HepG2 (cell line): ENCODE measurements at regions not wholly inside any gene's neighbourhood (a gene's known extent, or its start where the extent isn't known, plus 50 kb on each side); places are given as distances from the start of the nearest gene placed in this dataset.

Experiments
- ATAC-seq: fragments of 200-7000 bp; cut with Tn5 transposase; 3 replicates; pipeline ENCODE4 v1.9.1; 2020; ENCODE audit warnings: mild to moderate bottlenecking, moderate library complexity
- BruUV-seq: library from RNA; stranded (reverse); fragments of 400-500 nt; replicated peaks from 2 replicates; lab custom pipeline; 2021; lab: Mats Ljungman, UMichigan
- CTCF ChIA-PET: fragments of 300-600 bp; formaldehyde crosslinking; extraction: SDS; loops from one replicate; lab custom pipeline; 2021; ENCODE audit warnings: low total read pairs, inconsistent platforms, low intra/inter-chr PET ratio; lab: Yijun Ruan, JAX
- POLR2A ChIA-PET: fragments of 350-600 bp; sonication (Branson Sonifier 250); formaldehyde crosslinking; loops from one replicate; lab custom pipeline; 2020; ENCODE audit warnings: antibody characterized with exemption, inconsistent platforms; lab: Yijun Ruan, JAX
- DNase-seq: peaks from one replicate; pipeline ENCODE4 v3.0.0-alpha.2; 2015; ENCODE audit warnings: low spot score
- FAIRE-seq: peaks from 3 replicates; lab custom pipeline; 2011; peaks lifted over from hg19 to GRCh38; lab: Jason Lieb, UNC
- H2AFZ ChIP-seq: one replicate; pipeline ENCODE4 v1.6.1; 2011; ENCODE audit warnings: low read length, inconsistent platforms
- H3K27ac ChIP-seq: fragments of 300-600 bp; 3 replicates; pipeline ENCODE4 v1.8.0; 2011; ENCODE audit warnings: mixed run types, mild to moderate bottlenecking, mixed read lengths, low read length, inconsistent platforms; ENCODE audit not compliant: insufficient read depth; ENCODE audit errors: extremely low read length
- H3K27me3 ChIP-seq, 2 experiments: fragments of 200-600 bp in 1 of 2; 2 replicates in 1 of 2; 3 replicates in 1 of 2; pipeline versions ENCODE4 v1.6.0 to v1.8.0; 2011; ENCODE audit warnings: low read length in 2 of 2, mild to moderate bottlenecking in 2 of 2, moderate library complexity in 2 of 2, inconsistent platforms in 1 of 2; ENCODE audit not compliant: insufficient read depth in 2 of 2, control insufficient read depth in 1 of 2
- H3K36me3 ChIP-seq, 2 experiments: fragments of 200-600 bp in 1 of 2; replicated peaks in 1 of 2; 2 replicates in 1 of 2; 3 replicates in 1 of 2; pipeline versions ENCODE4 v1.5.1 to v1.8.0; 2011; ENCODE audit warnings: low read length in 2 of 2, inconsistent platforms in 1 of 2; ENCODE audit not compliant: insufficient read depth in 2 of 2, control insufficient read depth in 1 of 2
- H3K4me1 ChIP-seq: 2 replicates; pipeline ENCODE4 v1.5.1; 2012; ENCODE audit warnings: low read length, inconsistent platforms; ENCODE audit not compliant: insufficient read depth
- H3K4me2 ChIP-seq: 2 replicates; pipeline ENCODE4 v1.6.0; 2011; ENCODE audit warnings: low read depth, low read length, inconsistent platforms
- H3K4me3 ChIP-seq, 3 experiments: fragments of 200-600 bp in 1 of 3; sonication (generic), shearing (Covaris generic) in 1 of 3; replicated peaks in 1 of 3; 2 replicates each; pipeline ENCODE4 v1.5.1; 2011 to 2016; ENCODE audit warnings: low read length in 3 of 3, inconsistent platforms in 2 of 3, low read depth in 2 of 3, mild to moderate bottlenecking in 2 of 3, control low read depth in 1 of 3, mixed read lengths in 1 of 3; ENCODE audit not compliant: insufficient read depth in 1 of 3
- H3K79me2 ChIP-seq: one replicate; pipeline ENCODE4 v1.6.1; 2011; ENCODE audit warnings: low read length, inconsistent platforms; ENCODE audit not compliant: insufficient read depth
- H3K9ac ChIP-seq: 2 replicates; pipeline ENCODE4 v1.6.0; 2011; ENCODE audit warnings: mild to moderate bottlenecking, low read depth, low read length, inconsistent platforms; ENCODE audit not compliant: insufficient read depth
- H3K9me3 ChIP-seq: 2 replicates; pipeline ENCODE4 v1.5.1; 2012; ENCODE audit warnings: mild to moderate bottlenecking, low read length
- H4K20me1 ChIP-seq: 2 replicates; pipeline ENCODE4 v1.6.0; 2011; ENCODE audit warnings: inconsistent platforms, mild to moderate bottlenecking, low read length, moderate library complexity; ENCODE audit not compliant: insufficient read depth
- BATF2 ChIP-seq: sonication (generic); formaldehyde crosslinking; IDR thresholded peaks from 2 replicates; pipeline ENCODE4 v1.8.0; 2022; ENCODE audit warnings: mild to moderate bottlenecking, missing genetic modification reagents, moderate library complexity
- CEBPG ChIP-seq: IDR thresholded peaks from 2 replicates; pipeline ENCODE4 v1.6.1; 2016
- DMTF1 ChIP-seq: sonication (generic); formaldehyde crosslinking; IDR thresholded peaks from 2 replicates; pipeline ENCODE4 v1.4.0; 2020; ENCODE audit warnings: mild to moderate bottlenecking, missing genetic modification reagents
- KDM5B ChIP-seq: sonication (generic); formaldehyde crosslinking; IDR thresholded peaks from 2 replicates; pipeline ENCODE4 v1.4.0; 2020; ENCODE audit warnings: missing genetic modification reagents, mild to moderate bottlenecking, borderline replicate concordance
- MTERF4 ChIP-seq: sonication (generic); formaldehyde crosslinking; IDR thresholded peaks from 2 replicates; pipeline ENCODE4 v1.8.0; 2023; ENCODE audit warnings: mild to moderate bottlenecking, missing genetic modification reagents
- NCOA1 ChIP-seq: sonication (generic); formaldehyde crosslinking; IDR thresholded peaks from 2 replicates; pipeline ENCODE4 v1.9.0; 2021; ENCODE audit warnings: missing genetic modification reagents
- SOX6 ChIP-seq, 2 experiments: fragments of 450-650 bp in 1 of 2; sonication (generic) in 1 of 2; formaldehyde crosslinking in 1 of 2; IDR thresholded peaks; 2 replicates each; pipeline versions ENCODE4 v1.4.0 to v1.6.1; 2017 to 2020; ENCODE audit warnings: antibody characterized with exemption in 1 of 2, mild to moderate bottlenecking in 1 of 2, missing genetic modification reagents in 1 of 2
- SRSF1 ChIP-seq: fragments of 200-400 bp; formaldehyde crosslinking; optimal IDR thresholded peaks from 2 replicates; pipeline ENCODE3; 2017; ENCODE audit warnings: mild to moderate bottlenecking, low read depth, low read length, moderate library complexity
- ZFP36L1 ChIP-seq: sonication (generic); formaldehyde crosslinking; IDR thresholded peaks from 2 replicates; pipeline ENCODE4 v1.8.0; 2022; ENCODE audit warnings: mild to moderate bottlenecking, missing genetic modification reagents, moderate library complexity
- ZNF264 ChIP-seq: sonication (generic); formaldehyde crosslinking; IDR thresholded peaks from 2 replicates; pipeline ENCODE4 v1.4.0; 2020; ENCODE audit warnings: missing genetic modification reagents
- ZNF496 ChIP-seq: sonication (generic); formaldehyde crosslinking; IDR thresholded peaks from 2 replicates; pipeline ENCODE4 v1.8.1; 2023; ENCODE audit warnings: mild to moderate bottlenecking, moderate library complexity, missing genetic modification reagents; ENCODE audit not compliant: insufficient replicate concordance
- ZNF564 ChIP-seq: sonication (generic); formaldehyde crosslinking; IDR thresholded peaks from 2 replicates; pipeline ENCODE4 v1.8.1; 2023; ENCODE audit warnings: mild to moderate bottlenecking, missing genetic modification reagents
- WGBS: methylation state at CpG from one replicate; pipeline ENCODE4 v1.1.6; 2017; ENCODE audit warnings: low lambda C conversion rate; 5-methylcytosine and 5-hydroxymethylcytosine counted together
- in situ Hi-C: cut with HindIII; loops from 2 replicates; pipeline ENCODE4 v1.10.0; 2017; ENCODE audit warnings: low pct_unique_long_range_greater_than_20kb; ENCODE audit not compliant: extremely low pct_ligation_motif_present
- intact Hi-C: fragments of 100-400 bp; cut with micrococcal nuclease; formaldehyde crosslinking; loops from one replicate; pipeline ENCODE4 v1.10.0; 2022; ENCODE audit not compliant: unreplicated experiment
- TF ChIP-seq, protein P1 (sequence below): sonication (generic); formaldehyde crosslinking; IDR thresholded peaks from 2 replicates; pipeline ENCODE4 v1.4.0; 2020; ENCODE audit warnings: missing genetic modification reagents

GRCh38 chr11:25520459-25520858, 811.5 kb upstream of the ANO3 start:
- CTCF ChIA-PET = no interaction called here
- Histone ChIP-seq H2AFZ (no peak overlapping the region), H3K4me1 (no peaks in the 10 kb centered on the region), H3K9me3 (no peaks in the 10 kb centered on the region), H3K27me3 (no peaks in the 10 kb centered on the region), H3K4me3 (no peak overlapping the region), H4K20me1 (no peaks in the 10 kb centered on the region), H3K36me3 (no peaks in the 10 kb centered on the region), H3K27ac (no peak overlapping the region), H3K9ac (no peak overlapping the region), H3K4me2 (no peak overlapping the region), H3K79me2 (no peaks in the 10 kb centered on the region)
- in situ Hi-C loops = no loop called here
- FAIRE-seq (no peak), ATAC-seq (no peak), DNase-seq (no peak)
- TF ChIP-seq ZNF264 (CRISPR knock-in tag) (no peak), SOX6 (IDR thresholded peaks at IDR 0.05) (no peak), SOX6 (CRISPR knock-in tag; IDR thresholded peaks at IDR 0.05) (no peak), MTERF4 (CRISPR knock-in tag) (no peak), CEBPG (CRISPR knock-in tag) (no peak), NCOA1 (CRISPR knock-in tag) (no peak), KDM5B (CRISPR knock-in tag) (no peak)
- POLR2A ChIA-PET = no interaction called here
- intact Hi-C loops = no loop called here
- no TSS peak for BruUV-seq

DNA sequence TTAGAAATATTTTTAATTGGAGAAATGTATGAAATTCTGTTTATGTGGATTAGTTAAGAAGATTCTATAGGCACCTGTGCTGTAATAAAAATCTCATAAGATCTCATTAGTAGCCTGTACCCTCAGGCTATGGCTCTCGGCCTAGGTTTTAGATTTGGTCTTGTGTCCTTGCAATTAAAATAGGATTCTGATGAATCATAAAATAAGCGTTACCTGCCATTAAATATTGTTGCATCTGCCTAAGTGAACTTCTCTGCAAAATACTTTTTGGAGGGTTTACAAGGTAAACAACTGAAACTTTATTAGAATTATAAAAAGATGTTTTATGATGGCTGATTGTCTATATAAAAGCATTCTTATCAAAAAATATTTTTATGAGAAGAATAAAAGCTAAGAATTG, 804.1 kb upstream of the ANO3 start:
- TF ChIP-seq SRSF1 (no peak), SOX6 (IDR thresholded peaks at IDR 0.05) (no peak), SOX6 (CRISPR knock-in tag; IDR thresholded peaks at IDR 0.05) (no peak), ZNF496 (no peak), BATF2 (CRISPR knock-in tag) (no peak), DMTF1 (CRISPR knock-in tag) (no peak), ZFP36L1 (CRISPR knock-in tag) (no peak), ZNF564 (CRISPR knock-in tag) (no peak)
- TF ChIP-seq, protein P1, sequence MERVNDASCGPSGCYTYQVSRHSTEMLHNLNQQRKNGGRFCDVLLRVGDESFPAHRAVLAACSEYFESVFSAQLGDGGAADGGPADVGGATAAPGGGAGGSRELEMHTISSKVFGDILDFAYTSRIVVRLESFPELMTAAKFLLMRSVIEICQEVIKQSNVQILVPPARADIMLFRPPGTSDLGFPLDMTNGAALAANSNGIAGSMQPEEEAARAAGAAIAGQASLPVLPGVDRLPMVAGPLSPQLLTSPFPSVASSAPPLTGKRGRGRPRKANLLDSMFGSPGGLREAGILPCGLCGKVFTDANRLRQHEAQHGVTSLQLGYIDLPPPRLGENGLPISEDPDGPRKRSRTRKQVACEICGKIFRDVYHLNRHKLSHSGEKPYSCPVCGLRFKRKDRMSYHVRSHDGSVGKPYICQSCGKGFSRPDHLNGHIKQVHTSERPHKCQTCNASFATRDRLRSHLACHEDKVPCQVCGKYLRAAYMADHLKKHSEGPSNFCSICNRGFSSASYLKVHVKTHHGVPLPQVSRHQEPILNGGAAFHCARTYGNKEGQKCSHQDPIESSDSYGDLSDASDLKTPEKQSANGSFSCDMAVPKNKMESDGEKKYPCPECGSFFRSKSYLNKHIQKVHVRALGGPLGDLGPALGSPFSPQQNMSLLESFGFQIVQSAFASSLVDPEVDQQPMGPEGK (CRISPR knock-in tag) = no peak
- 8% methylated on average over 2 of the region's 2 CpGs for WGBS
- no peak for FAIRE-seq

More for the DNA sequence above, 804.1 kb upstream of the ANO3 start:
- Histone ChIP-seq H4K20me1 (no peaks in the 10 kb centered on the region), H3K9ac (no peak overlapping the region), H3K4me3 (no peak overlapping the region), H3K9me3 (no peaks in the 10 kb centered on the region), H2AFZ (no peak overlapping the region), H3K4me1 (no peaks in the 10 kb centered on the region), H3K4me2 (no peak overlapping the region), H3K27me3 (no peaks in the 10 kb centered on the region), H3K36me3 (no peaks in the 10 kb centered on the region), H3K27ac (no peak overlapping the region), H3K79me2 (no peaks in the 10 kb centered on the region)
- BruUV-seq = no TSS peak
- in situ Hi-C loops (no loop called here), intact Hi-C loops (no loop called here)
- DNase-seq (no peak), ATAC-seq (no peak)
- ChIA-PET CTCF (no interaction called here), POLR2A (no interaction called here)
